SH-SY5Y (cell line): ENCODE measurements at regions not wholly inside any gene's neighbourhood (a gene's known extent, or its start where the extent isn't known, plus 50 kb on each side); places are given as distances from the start of the nearest gene placed in this dataset.

Experiments used
- GATA2 ChIP-seq: IDR thresholded peaks from 2 replicates; pipeline ENCODE4 v1.6.1; 2011; ENCODE audit warnings: mild to moderate bottlenecking, low read depth, low read length
- GATA3 ChIP-seq: IDR thresholded peaks from 2 replicates; pipeline ENCODE4 v1.6.1; 2011; ENCODE audit warnings: low read depth, mild to moderate bottlenecking, low read length, moderate library complexity

- TF ChIP-seq GATA3 (no peak), GATA2 (no peak)
Observed at GRCh38 chr1:38576241-38576640, 283.3 kb downstream of the RRAGC start.
